PC-9 (cell line): ENCODE measurements at regions not wholly inside any gene's neighbourhood (a gene's known extent, or its start where the extent isn't known, plus 50 kb on each side); places are given as distances from the start of the nearest gene placed in this dataset.

Experiments
- BruUV-seq: library from RNA; stranded (reverse); fragments of 400-500 nt; replicated peaks from 2 replicates; lab custom pipeline; 2021; lab: Mats Ljungman, UMichigan
- CTCF ChIA-PET: fragments of 300-600 bp; sonication (Branson Sonifier 250); formaldehyde crosslinking; loops from one replicate; lab custom pipeline; 2022; ENCODE audit warnings: antibody characterized with exemption; lab: Charles Lee
- POLR2A ChIA-PET: fragments of 300-600 bp; sonication (Branson Sonifier 250); formaldehyde crosslinking; loops from one replicate; lab custom pipeline; 2022; ENCODE audit warnings: antibody characterized with exemption; ENCODE audit not compliant: unreplicated experiment; lab: Charles Lee
- DNase-seq, 2 experiments: peaks; one replicate each; pipeline versions ENCODE4 v3.0.0 to v3.0.0-alpha.2; 2015 to 2022; ENCODE audit warnings: mixed read lengths in 1 of 2
- H2AFZ ChIP-seq: fragments of 200-600 bp; sonication (generic); 2 replicates; pipeline ENCODE4 v1.8.1; 2017; ENCODE audit warnings: antibody characterized with exemption
- H3F3A ChIP-seq: fragments of 200-600 bp; sonication (generic); 2 replicates; pipeline ENCODE4 v1.8.1; 2017; ENCODE audit warnings: antibody characterized with exemption, mild to moderate bottlenecking, low read depth; ENCODE audit not compliant: insufficient read depth
- H3K27ac ChIP-seq: fragments of 200-600 bp; sonication (generic); 2 replicates; pipeline ENCODE4 v1.6.1; 2016; ENCODE audit warnings: mixed run types
- H3K27me3 ChIP-seq: fragments of 200-600 bp; sonication (generic); 2 replicates; pipeline ENCODE4 v1.6.1; 2016; ENCODE audit warnings: low read depth, mixed run types; ENCODE audit not compliant: insufficient read depth
- H3K36me3 ChIP-seq: fragments of 200-600 bp; sonication (generic); 2 replicates; pipeline ENCODE4 v1.6.1; 2016; ENCODE audit warnings: low read depth, mixed run types
- H3K4me1 ChIP-seq: fragments of 200-600 bp; sonication (generic); replicated peaks from 2 replicates; pipeline ENCODE4 v1.6.1; 2016; ENCODE audit warnings: mixed run types; ENCODE audit not compliant: insufficient read depth
- H3K4me2 ChIP-seq: fragments of 200-600 bp; sonication (generic); 2 replicates; pipeline ENCODE4 v1.6.1; 2017; ENCODE audit warnings: mixed run types
- H3K4me3 ChIP-seq: fragments of 200-600 bp; sonication (generic); 2 replicates; pipeline ENCODE4 v1.6.1; 2016; ENCODE audit warnings: mixed run types
- H3K79me2 ChIP-seq: fragments of 200-600 bp; sonication (generic); 2 replicates; pipeline ENCODE4 v1.6.1; 2017; ENCODE audit warnings: low read depth, mixed run types
- H3K9me2 ChIP-seq: fragments of 200-600 bp; sonication (generic); 2 replicates; pipeline ENCODE4 v1.8.1; 2017; ENCODE audit warnings: mild to moderate bottlenecking; ENCODE audit not compliant: insufficient read depth
- H3K9me3 ChIP-seq: fragments of 200-600 bp; sonication (generic); 2 replicates; pipeline ENCODE4 v1.8.1; 2016; ENCODE audit warnings: low read depth; ENCODE audit not compliant: insufficient read depth
- H4K20me1 ChIP-seq: fragments of 200-600 bp; sonication (generic); 2 replicates; pipeline ENCODE4 v1.8.1; 2017; ENCODE audit not compliant: insufficient read depth
- EZH2 ChIP-seq: fragments of 200-600 bp; sonication (generic); IDR thresholded peaks from 2 replicates; pipeline ENCODE4 v1.8.0; 2017; ENCODE audit warnings: antibody characterized with exemption, low read depth
- intact Hi-C: fragments of 100-400 bp; cut with micrococcal nuclease; formaldehyde crosslinking; loops from one replicate; pipeline ENCODE4 v1.10.0; 2022; ENCODE audit not compliant: unreplicated experiment
- TF ChIP-seq, protein P1 (sequence below): fragments of 200-600 bp; sonication (generic); conservative IDR thresholded peaks from 2 replicates; pipeline ENCODE4 v1.6.1; 2017; ENCODE audit warnings: mixed run types, antibody characterized with exemption, mild to moderate bottlenecking, moderate library complexity

DNA sequence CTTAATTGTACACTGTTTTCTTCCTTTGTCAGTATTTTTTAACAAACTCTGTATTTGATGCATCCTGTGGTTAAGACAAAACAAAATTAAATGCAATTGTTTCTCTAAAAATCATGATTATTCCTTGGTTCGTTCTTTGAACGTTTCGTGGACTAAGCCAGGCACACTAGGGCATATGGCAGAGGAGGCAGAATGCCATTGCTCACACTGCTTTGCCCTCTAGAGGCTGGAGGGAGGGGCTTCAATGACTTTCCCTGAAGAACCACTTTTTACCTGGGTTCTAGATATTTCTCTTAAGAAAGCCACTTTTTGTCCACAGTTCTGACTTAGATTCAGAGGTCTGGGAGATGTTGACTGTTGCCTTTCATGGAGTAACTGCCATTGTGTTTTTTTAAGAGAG, 236.2 kb upstream of the ADAMTSL1 start:
- H3K4me2 ChIP-seq, result peak overlapping the region; percentile 65
- H3K27me3 ChIP-seq, result no peaks in the 10 kb centered on the region
- H3K9me3 ChIP-seq, result no peaks in the 10 kb centered on the region
- H3F3A ChIP-seq, result peaks cover 18% of the 10 kb centered on the region
- TF ChIP-seq EZH2, result no peak
- TF ChIP-seq, protein P1, sequence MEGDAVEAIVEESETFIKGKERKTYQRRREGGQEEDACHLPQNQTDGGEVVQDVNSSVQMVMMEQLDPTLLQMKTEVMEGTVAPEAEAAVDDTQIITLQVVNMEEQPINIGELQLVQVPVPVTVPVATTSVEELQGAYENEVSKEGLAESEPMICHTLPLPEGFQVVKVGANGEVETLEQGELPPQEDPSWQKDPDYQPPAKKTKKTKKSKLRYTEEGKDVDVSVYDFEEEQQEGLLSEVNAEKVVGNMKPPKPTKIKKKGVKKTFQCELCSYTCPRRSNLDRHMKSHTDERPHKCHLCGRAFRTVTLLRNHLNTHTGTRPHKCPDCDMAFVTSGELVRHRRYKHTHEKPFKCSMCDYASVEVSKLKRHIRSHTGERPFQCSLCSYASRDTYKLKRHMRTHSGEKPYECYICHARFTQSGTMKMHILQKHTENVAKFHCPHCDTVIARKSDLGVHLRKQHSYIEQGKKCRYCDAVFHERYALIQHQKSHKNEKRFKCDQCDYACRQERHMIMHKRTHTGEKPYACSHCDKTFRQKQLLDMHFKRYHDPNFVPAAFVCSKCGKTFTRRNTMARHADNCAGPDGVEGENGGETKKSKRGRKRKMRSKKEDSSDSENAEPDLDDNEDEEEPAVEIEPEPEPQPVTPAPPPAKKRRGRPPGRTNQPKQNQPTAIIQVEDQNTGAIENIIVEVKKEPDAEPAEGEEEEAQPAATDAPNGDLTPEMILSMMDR, result no peak
- ChIA-PET CTCF (no interaction called here), POLR2A (no interaction called here)
- no peak overlapping the region for H3K4me3 ChIP-seq
- no peaks in the 10 kb centered on the region for H3K36me3 ChIP-seq
- DNase-seq, result no peak
- intact Hi-C loops, result no loop called here
- no TSS peak for BruUV-seq
- no peaks in the 10 kb centered on the region for H3K79me2 ChIP-seq
- H4K20me1 ChIP-seq, result no peaks in the 10 kb centered on the region
- no peak overlapping the region for H2AFZ ChIP-seq
- peak overlapping the region; percentile 97 for H3K27ac ChIP-seq
- H3K9me2 ChIP-seq, result no peaks in the 10 kb centered on the region
- peaks cover 29% of the 10 kb centered on the region for H3K4me1 ChIP-seq

DNA sequence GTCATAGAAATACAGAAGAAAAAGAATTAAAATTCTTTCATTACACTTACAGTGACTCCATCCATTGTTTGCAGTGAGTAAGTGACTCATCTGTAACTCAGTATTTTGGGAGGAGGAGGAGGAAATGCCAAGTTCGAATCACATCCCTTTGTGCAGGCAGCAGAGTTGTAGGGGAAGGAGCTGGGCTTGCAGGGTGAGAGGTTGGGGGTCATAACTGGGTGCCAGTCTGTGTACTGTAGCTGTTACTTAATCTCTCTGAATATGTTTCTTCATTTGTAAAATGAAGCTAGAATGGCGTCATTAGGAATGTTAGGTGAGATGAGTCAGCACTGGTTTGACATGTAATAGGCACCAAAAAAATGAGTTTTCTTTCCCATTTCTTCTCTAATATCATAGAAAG, 235.7 kb upstream of the ADAMTSL1 start:
- DNase-seq, result peak; percentile 47 to 56
- Histone ChIP-seq H3K9me3 (no peaks in the 10 kb centered on the region), H2AFZ (no peak overlapping the region), H4K20me1 (no peaks in the 10 kb centered on the region), H3K9me2 (no peaks in the 10 kb centered on the region), H3K4me1 (peaks cover 29% of the 10 kb centered on the region), H3K4me2 (peak overlapping the region; percentile 65), H3K27ac (peak overlapping the region; percentile 97), H3F3A (peaks cover 18% of the 10 kb centered on the region), H3K4me3 (peak overlapping the region; percentile 31; the same call in 1 of the 2 replicates), H3K79me2 (no peaks in the 10 kb centered on the region), H3K27me3 (no peaks in the 10 kb centered on the region), H3K36me3 (no peaks in the 10 kb centered on the region)
- intact Hi-C loops, result no loop called here
- CTCF ChIA-PET, result interaction anchor here (0.5 to 0.7 kb wide), 2 partner anchors 25 to 427 kb away, joined by 4 read pairs; no protein-coding TSS in a partner anchor
- POLR2A ChIA-PET, result no interaction called here
- TF ChIP-seq, protein P1, result no peak
- TF ChIP-seq EZH2, result no peak
- no TSS peak for BruUV-seq

DNA sequence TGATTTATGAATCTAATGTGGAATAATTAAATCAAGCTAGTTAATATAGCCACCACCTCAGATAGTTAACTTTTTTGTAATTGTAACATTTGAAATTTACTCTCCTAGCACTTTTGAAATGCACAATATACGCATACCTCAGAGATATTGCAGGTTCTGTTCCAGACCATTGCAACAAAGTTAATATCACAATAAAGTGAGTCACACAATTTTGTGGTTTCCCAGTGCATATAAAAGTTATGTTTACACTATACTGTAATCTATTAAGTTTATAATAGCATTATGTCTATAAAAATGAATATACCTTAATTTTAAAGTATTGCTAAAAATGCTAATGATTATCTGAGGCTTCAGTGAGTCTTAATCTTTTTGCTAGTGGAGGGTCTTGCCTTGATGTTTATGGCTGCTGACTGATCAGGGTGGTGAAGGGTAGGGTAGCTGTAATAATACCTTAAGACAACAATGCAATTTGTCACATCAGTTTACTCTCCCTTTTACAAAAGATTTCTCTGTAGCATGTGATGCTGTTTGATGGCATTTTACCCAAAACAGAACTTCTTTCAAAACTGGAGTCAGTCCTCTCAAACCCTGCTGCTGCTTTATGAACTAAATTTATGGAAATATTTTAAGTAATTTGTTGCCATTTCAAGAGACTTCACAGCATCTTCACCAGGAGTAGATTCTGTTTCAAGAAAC, 235.1 kb upstream of the ADAMTSL1 start:
- CTCF ChIA-PET, result interaction anchor here (0.5 to 0.7 kb wide), 2 partner anchors 25 to 428 kb away, joined by 4 read pairs; no protein-coding TSS in a partner anchor
- intact Hi-C loops, result no loop called here
- Histone ChIP-seq H3K27ac (peak overlapping the region; percentile 97), H3K4me1 (peaks cover 29% of the 10 kb centered on the region), H3K27me3 (no peaks in the 10 kb centered on the region), H3K9me2 (no peaks in the 10 kb centered on the region), H3K9me3 (no peaks in the 10 kb centered on the region), H3K4me3 (peak overlapping the region; percentile 31; the same call in 1 of the 2 replicates), H2AFZ (no peak overlapping the region), H3F3A (peaks cover 18% of the 10 kb centered on the region), H4K20me1 (no peaks in the 10 kb centered on the region), H3K36me3 (no peaks in the 10 kb centered on the region), H3K4me2 (peak overlapping the region; percentile 65), H3K79me2 (no peaks in the 10 kb centered on the region)
- no peak for DNase-seq
- POLR2A ChIA-PET, result no interaction called here
- TF ChIP-seq EZH2, result no peak
- TF ChIP-seq, protein P1, result no peak
- no TSS peak for BruUV-seq
